K562 (cell line): ENCODE measurements at regions not wholly inside any gene's neighbourhood (a gene's known extent, or its start where the extent isn't known, plus 50 kb on each side); places are given as distances from the start of the nearest gene placed in this dataset.

ENCODE experiments used
- AFF4 ChIP-seq: sonication (generic); formaldehyde crosslinking; IDR thresholded peaks from 2 replicates; pipeline ENCODE4 v1.8.0; 2023; ENCODE audit warnings: mild to moderate bottlenecking, missing genetic modification reagents
- EWSR1 ChIP-seq: fragments of 450-650 bp; IDR thresholded peaks from 2 replicates; pipeline ENCODE4 v1.6.1; 2018; ENCODE audit warnings: borderline replicate concordance, mild to moderate bottlenecking, low read depth, moderate library complexity; ENCODE audit not compliant: partially characterized antibody
- MAZ ChIP-seq, 2 experiments: fragments of 450-650 bp in 1 of 2; sonication (generic) in 1 of 2; formaldehyde crosslinking; IDR thresholded peaks in 1 of 2; conservative IDR thresholded peaks in 1 of 2; 2 replicates each; pipeline versions ENCODE4 v1.4.0 to v1.5.0; 2020; ENCODE audit warnings: mild to moderate bottlenecking in 1 of 2, missing genetic modification reagents in 1 of 2
- PRDM10 ChIP-seq: fragments of 450-650 bp; IDR thresholded peaks from 2 replicates; pipeline ENCODE4 v1.6.1; 2018; ENCODE audit not compliant: partially characterized antibody
- SFPQ ChIP-seq: fragments of 200-400 bp; formaldehyde crosslinking; IDR thresholded peaks from 2 replicates; pipeline ENCODE4 v1.6.1; 2017; ENCODE audit warnings: mild to moderate bottlenecking, low read depth, low read length, moderate library complexity
- THRB ChIP-seq: fragments of 450-650 bp; formaldehyde crosslinking; conservative IDR thresholded peaks from 2 replicates; pipeline ENCODE4 v1.4.0; 2022; ENCODE audit warnings: mild to moderate bottlenecking, missing genetic modification characterization
- ZNF644 ChIP-seq: fragments of 200-800 bp; sonication (Bioruptor generic); IDR thresholded peaks from 2 replicates; pipeline ENCODE4 v1.6.1; 2016; ENCODE audit warnings: low read depth, missing genetic modification characterization, missing compliant biosample characterization

GRCh38 chr4:81827577-81828202, 356.0 kb upstream of the RASGEF1B start (continued):
- TF ChIP-seq PRDM10 (no peak), ZNF644 (tag) (no peak), MAZ (CRISPR knock-in tag; conservative IDR thresholded peaks at IDR 0.05 in 1 of 2, IDR thresholded peaks at IDR 0.05 in 1 of 2) (no peak), AFF4 (no peak), THRB (CRISPR knock-in tag) (no peak), EWSR1 (no peak), SFPQ (no peak)
